ENCODE measurements at regions not wholly inside any gene's neighbourhood (a gene's known extent, or its start where the extent isn't known, plus 50 kb on each side); places are given as distances from the start of the nearest gene placed in this dataset.

- TF ChIP-seq, protein P1, sequence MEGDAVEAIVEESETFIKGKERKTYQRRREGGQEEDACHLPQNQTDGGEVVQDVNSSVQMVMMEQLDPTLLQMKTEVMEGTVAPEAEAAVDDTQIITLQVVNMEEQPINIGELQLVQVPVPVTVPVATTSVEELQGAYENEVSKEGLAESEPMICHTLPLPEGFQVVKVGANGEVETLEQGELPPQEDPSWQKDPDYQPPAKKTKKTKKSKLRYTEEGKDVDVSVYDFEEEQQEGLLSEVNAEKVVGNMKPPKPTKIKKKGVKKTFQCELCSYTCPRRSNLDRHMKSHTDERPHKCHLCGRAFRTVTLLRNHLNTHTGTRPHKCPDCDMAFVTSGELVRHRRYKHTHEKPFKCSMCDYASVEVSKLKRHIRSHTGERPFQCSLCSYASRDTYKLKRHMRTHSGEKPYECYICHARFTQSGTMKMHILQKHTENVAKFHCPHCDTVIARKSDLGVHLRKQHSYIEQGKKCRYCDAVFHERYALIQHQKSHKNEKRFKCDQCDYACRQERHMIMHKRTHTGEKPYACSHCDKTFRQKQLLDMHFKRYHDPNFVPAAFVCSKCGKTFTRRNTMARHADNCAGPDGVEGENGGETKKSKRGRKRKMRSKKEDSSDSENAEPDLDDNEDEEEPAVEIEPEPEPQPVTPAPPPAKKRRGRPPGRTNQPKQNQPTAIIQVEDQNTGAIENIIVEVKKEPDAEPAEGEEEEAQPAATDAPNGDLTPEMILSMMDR (IDR thresholded peaks at IDR 0.05), result no peak
- Histone ChIP-seq H3K27ac (no peak overlapping the region), H3K27me3 (no peaks in the 10 kb centered on the region), H3K4me3 (no peak overlapping the region), H3K36me3 (peaks cover 53% of the 10 kb centered on the region), H3K4me1 (peaks cover 0 to 10% of the 10 kb centered on the region in 2 donors), H3K9me3 (no peaks in the 10 kb centered on the region)
- DNase-seq (ENCODE audit: low spot score), result no peak
Observed at GRCh38 chr22:25357606-25358420, 138.4 kb downstream of the CRYBB2 start.

DNA sequence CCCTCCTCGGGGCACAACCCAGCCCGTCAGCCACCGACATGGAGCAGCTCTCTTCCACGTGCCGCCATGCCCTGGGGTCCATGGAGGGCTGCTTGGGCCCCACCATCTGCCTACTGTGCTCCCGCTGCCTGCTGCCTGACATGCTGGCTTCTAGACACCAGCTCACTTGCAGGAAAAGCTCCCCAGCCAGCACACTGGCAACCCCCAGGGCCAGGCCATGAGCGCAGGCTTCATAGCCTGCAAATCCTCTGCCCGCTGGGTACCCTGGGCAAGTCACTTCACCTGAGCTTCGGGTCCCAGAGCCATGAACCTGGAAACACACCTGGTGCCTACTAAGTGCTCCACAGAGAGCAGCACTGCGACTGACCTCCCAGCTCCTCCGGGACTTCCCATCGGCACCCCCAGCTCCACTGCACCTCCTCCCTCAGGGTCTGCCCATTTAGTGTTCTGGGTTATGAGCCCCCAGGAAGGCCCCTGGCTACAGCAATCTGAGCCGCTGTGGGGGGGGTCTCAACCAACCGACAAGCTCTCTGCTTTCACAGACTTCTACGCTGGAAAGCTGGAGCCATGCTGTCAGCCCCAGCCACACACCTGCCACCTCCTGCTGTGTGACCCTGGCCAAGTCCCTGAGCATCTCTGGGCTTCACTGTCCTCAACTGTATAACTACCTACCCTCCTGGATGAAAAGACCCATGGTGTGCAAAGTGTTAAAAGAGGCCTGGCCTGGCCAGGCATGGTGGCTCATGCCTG, 139.2 kb downstream of the CRYBB2 start:
- TF ChIP-seq, protein P1 (IDR thresholded peaks at IDR 0.05), result no peak
- no peaks in the 10 kb centered on the region for H3K27me3 ChIP-seq
- no peak overlapping the region for H3K4me3 ChIP-seq
- peaks cover 46% of the 10 kb centered on the region for H3K36me3 ChIP-seq
- H3K4me1 ChIP-seq, result peaks cover 0 to 13% of the 10 kb centered on the region in 2 donors
- no peaks in the 10 kb centered on the region for H3K9me3 ChIP-seq
- DNase-seq (ENCODE audit: low spot score), result no peak
- no peak overlapping the region for H3K27ac ChIP-seq

- no peak for DNase-seq (ENCODE audit: low spot score)
- TF ChIP-seq, protein P1 (IDR thresholded peaks at IDR 0.05), result no peak
Observed at GRCh38 chr22:25359601-25360261, 140.3 kb downstream of the CRYBB2 start.

GRCh38 chr22:25360411-25360810, 141.0 kb downstream of the CRYBB2 start:
- DNase-seq (ENCODE audit: low spot score), result no peak
- H3K4me3 ChIP-seq, result no peak overlapping the region
- no peaks in the 10 kb centered on the region for H3K9me3 ChIP-seq
- TF ChIP-seq, protein P1 (IDR thresholded peaks at IDR 0.05), result no peak
- H3K4me1 ChIP-seq, result peaks cover 0 to 22% of the 10 kb centered on the region in 2 donors
- no peaks in the 10 kb centered on the region for H3K27me3 ChIP-seq
- peaks cover 29% of the 10 kb centered on the region for H3K36me3 ChIP-seq
- H3K27ac ChIP-seq, result no peak overlapping the region

More at GRCh38 chr22:25359601-25360261, 140.3 kb downstream of the CRYBB2 start:
- H3K27ac ChIP-seq, result no peak overlapping the region
- H3K27me3 ChIP-seq, result no peaks in the 10 kb centered on the region
- no peaks in the 10 kb centered on the region for H3K9me3 ChIP-seq
- peaks cover 0 to 16% of the 10 kb centered on the region in 2 donors for H3K4me1 ChIP-seq
- H3K4me3 ChIP-seq, result no peak overlapping the region
- H3K36me3 ChIP-seq, result peaks cover 35% of the 10 kb centered on the region

GRCh38 chr22:25360891-25361645, 141.6 kb downstream of the CRYBB2 start:
- TF ChIP-seq, protein P1 (IDR thresholded peaks at IDR 0.05), result no peak
- H3K4me1 ChIP-seq, result peaks cover 0 to 29% of the 10 kb centered on the region in 2 donors
- H3K9me3 ChIP-seq, result no peaks in the 10 kb centered on the region
- no peak overlapping the region for H3K4me3 ChIP-seq
- no peak overlapping the region for H3K27ac ChIP-seq
- H3K27me3 ChIP-seq, result no peaks in the 10 kb centered on the region
- H3K36me3 ChIP-seq, result peaks cover 23% of the 10 kb centered on the region
- no peak for DNase-seq (ENCODE audit: low spot score)

All from right atrium auricular region (tissue), 2 donors.